Tibial artery (tissue), 4 donors: ENCODE measurements at regions not wholly inside any gene's neighbourhood (a gene's known extent, or its start where the extent isn't known, plus 50 kb on each side); places are given as distances from the start of the nearest gene placed in this dataset.
A peak's percentile ranks its signal among the peaks of the same experiment; 100 is the strongest.

Experiments used
- DNase-seq, 2 donors: peaks; one replicate each; pipeline ENCODE4 v3.0.0-alpha.2; 2019
- H3K27ac ChIP-seq, 2 donors: fragments of 200-600 bp; sonication (generic) in 1 of 2; 1 replicate in 1 of 2; 2 replicates in 1 of 2; pipeline ENCODE4 v1.5.1; 2018 to 2019; ENCODE audit warnings: mild to moderate bottlenecking in 1 of 2
- H3K27me3 ChIP-seq, 2 donors: fragments of 200-600 bp; sonication (generic) in 1 of 2; one replicate each; pipeline versions ENCODE4 v1.5.1 to v1.6.0; 2016 to 2019
- H3K36me3 ChIP-seq, 3 donors: fragments of 200-600 bp; sonication (generic) in 2 of 3; one replicate each; pipeline ENCODE4 v1.5.1; 2016 to 2019; ENCODE audit warnings: mild to moderate bottlenecking in 2 of 3
- H3K4me1 ChIP-seq, 4 donors: fragments of 200-600 bp; sonication (generic) in 2 of 4; 1 replicate in 3 of 4; 2 replicates in 1 of 4; pipeline ENCODE4 v1.5.1; 2016 to 2019
- H3K4me3 ChIP-seq, 2 donors: fragments of 200-600 bp; sonication (generic) in 1 of 2; 1 replicate in 1 of 2; 2 replicates in 1 of 2; pipeline ENCODE4 v1.5.1; 2018 to 2019; ENCODE audit warnings: mild to moderate bottlenecking in 2 of 2
- H3K9me3 ChIP-seq, 3 donors: fragments of 200-600 bp; sonication (generic) in 1 of 3; one replicate each; pipeline ENCODE4 v1.5.1; 2016 to 2019
- CTCF ChIP-seq, 2 experiments: fragments of 200-600 bp in 1 of 2; fragments of 450-650 bp in 1 of 2; IDR thresholded peaks; one replicate each; pipeline ENCODE4 v1.5.1; 2017 to 2019; ENCODE audit warnings: antibody characterized with exemption in 2 of 2, mild to moderate bottlenecking in 1 of 2, moderate library complexity in 1 of 2
- intact Hi-C: fragments of 100-400 bp; cut with DNase I; formaldehyde crosslinking; loops from one replicate; pipeline ENCODE4 v1.15.0; 2023; ENCODE audit warnings: low total_unique reads

GRCh38 chr2:204321027-204321800 lies 224.1 kb upstream of the PARD3B start:
- Histone ChIP-seq H3K4me3 (no peak overlapping the region), H3K27me3 (no peaks in the 10 kb centered on the region), H3K36me3 (no peaks in the 10 kb centered on the region), H3K27ac (peak overlapping the region; percentile 2 to 40), H3K4me1 (peaks cover 0 to 17% (median 3%) of the 10 kb centered on the region in 4 donors), H3K9me3 (no peaks in the 10 kb centered on the region)
- intact Hi-C loops = no loop called here
- no peak for TF ChIP-seq CTCF (IDR thresholded peaks at IDR 0.05)
- DNase-seq = no peak

- no peaks in the 10 kb centered on the region for H3K9me3 ChIP-seq
- DNase-seq = no peak
- H3K36me3 ChIP-seq = no peaks in the 10 kb centered on the region
- H3K27me3 ChIP-seq = no peaks in the 10 kb centered on the region
- peak overlapping the region; percentile 2 to 40 for H3K27ac ChIP-seq
- H3K4me1 ChIP-seq = peaks cover 0 to 17% (median 3%) of the 10 kb centered on the region in 4 donors
- no peak overlapping the region for H3K4me3 ChIP-seq
- intact Hi-C loops = no loop called here
- no peak for TF ChIP-seq CTCF (IDR thresholded peaks at IDR 0.05)
Measured at GRCh38 chr2:204321910-204322751, 223.1 kb upstream of the PARD3B start.

- Histone ChIP-seq H3K4me3 (no peak overlapping the region), H3K36me3 (no peaks in the 10 kb centered on the region), H3K27me3 (no peaks in the 10 kb centered on the region), H3K9me3 (no peaks in the 10 kb centered on the region), H3K4me1 (peaks cover 0 to 17% (median 3%) of the 10 kb centered on the region in 4 donors), H3K27ac (no peak overlapping the region)
- TF ChIP-seq CTCF (IDR thresholded peaks at IDR 0.05) = peak; percentile 88
- intact Hi-C loops = loop anchor here (5.0 kb wide), 2 partner anchors 367 to 1352 kb away; no protein-coding TSS in a partner anchor
- DNase-seq = peak in 1 of 2 donors; percentile 49
Measured at GRCh38 chr2:204325468-204325867, 219.8 kb upstream of the PARD3B start.

- intact Hi-C loops = loop anchor here (5.0 kb wide), 2 partner anchors 364 to 1349 kb away; no protein-coding TSS in a partner anchor
- no peak for TF ChIP-seq CTCF (IDR thresholded peaks at IDR 0.05)
- no peak overlapping the region for H3K4me3 ChIP-seq
Measured at GRCh38 chr2:204328373-204328772, 216.9 kb upstream of the PARD3B start.

GRCh38 chr2:204329016-204329415 lies 216.3 kb upstream of the PARD3B start:
- H3K27me3 ChIP-seq = no peaks in the 10 kb centered on the region
- H3K36me3 ChIP-seq = no peaks in the 10 kb centered on the region
- no peaks in the 10 kb centered on the region for H3K9me3 ChIP-seq
- no peak for TF ChIP-seq CTCF (IDR thresholded peaks at IDR 0.05)
- H3K4me3 ChIP-seq = no peak overlapping the region
- no peak for DNase-seq
- no peak overlapping the region for H3K27ac ChIP-seq
- peaks cover 0 to 6% (median 0%) of the 10 kb centered on the region in 4 donors for H3K4me1 ChIP-seq
- intact Hi-C loops = loop anchor here (5.0 kb wide), 2 partner anchors 363 to 1348 kb away; no protein-coding TSS in a partner anchor

More at GRCh38 chr2:204328373-204328772, 216.9 kb upstream of the PARD3B start:
- Histone ChIP-seq H3K27me3 (no peaks in the 10 kb centered on the region), H3K9me3 (no peaks in the 10 kb centered on the region), H3K36me3 (no peaks in the 10 kb centered on the region), H3K4me1 (peaks cover 0 to 6% (median 0%) of the 10 kb centered on the region in 4 donors), H3K27ac (no peak overlapping the region)
- DNase-seq = no peak
